ENCODE measurements at regions not wholly inside any gene's neighbourhood (a gene's known extent, or its start where the extent isn't known, plus 50 kb on each side); places are given as distances from the start of the nearest gene placed in this dataset.
"Not testable (repeated sequence)": the region's sequence is repeated elsewhere in the genome, so short reads cannot be mapped to it uniquely, and the experiment has no call there.

DNA sequence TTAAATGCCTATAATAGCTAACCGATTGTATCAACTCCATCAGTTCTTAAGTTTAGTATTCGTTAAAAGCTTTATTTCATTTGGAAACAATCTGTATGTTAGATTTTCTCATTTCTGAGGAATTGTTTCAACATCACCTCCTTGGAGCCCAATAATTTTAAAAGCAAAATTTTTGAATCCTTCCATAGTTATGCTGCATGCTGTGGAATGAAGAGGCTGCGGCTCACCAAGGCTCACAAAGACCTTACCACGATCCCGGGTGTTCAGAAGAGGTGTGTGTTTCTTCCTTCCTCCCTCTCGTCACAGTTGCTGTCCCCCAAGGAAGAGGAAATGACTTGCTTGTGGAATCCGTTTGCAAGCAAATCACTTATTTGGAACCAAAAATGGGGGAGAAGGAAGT lies 143.8 kb downstream of the FGF1 start:
- no peak for DNase-seq

DNA sequence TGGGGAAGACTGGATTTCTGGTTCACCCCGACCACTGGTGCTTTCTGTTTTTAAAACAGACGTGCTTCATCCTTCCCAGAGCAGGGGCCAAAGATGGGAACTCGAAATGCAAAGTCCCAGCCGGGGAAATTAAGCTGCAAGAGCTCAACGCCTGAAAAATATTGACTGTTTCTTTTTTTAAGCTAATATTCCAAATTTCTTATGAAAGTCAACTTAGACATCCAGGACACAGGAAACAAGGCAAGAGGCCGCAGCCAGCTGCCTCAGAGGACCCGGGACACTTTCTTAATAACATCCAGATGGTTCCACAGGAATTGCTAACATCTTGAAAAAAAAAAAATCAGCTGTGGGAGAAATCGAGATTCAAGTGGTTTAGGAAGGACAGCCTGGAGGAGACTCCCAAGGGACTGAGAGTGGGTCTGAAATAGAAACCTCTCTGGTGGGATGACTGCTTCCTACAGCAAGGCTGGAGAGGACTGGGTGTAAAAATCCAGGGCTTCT lies 144.9 kb downstream of the FGF1 start:
- DNase-seq: peak; percentile 26

GRCh38 chr5:142539154-142539740 lies 146.6 kb downstream of the FGF1 start:
- DNase-seq: no peak

- DNase-seq: no peak
Measured at GRCh38 chr5:142537938-142538337, 148.0 kb downstream of the FGF1 start.

GRCh38 chr5:142532781-142533176 lies 153.1 kb downstream of the FGF1 start:
- DNase-seq: no peak

- DNase-seq: no peak
Measured at GRCh38 chr5:142531977-142532780, 153.7 kb downstream of the FGF1 start.

GRCh38 chr5:142530904-142531303 lies 155.0 kb downstream of the FGF1 start:
- DNase-seq: no peak

DNA sequence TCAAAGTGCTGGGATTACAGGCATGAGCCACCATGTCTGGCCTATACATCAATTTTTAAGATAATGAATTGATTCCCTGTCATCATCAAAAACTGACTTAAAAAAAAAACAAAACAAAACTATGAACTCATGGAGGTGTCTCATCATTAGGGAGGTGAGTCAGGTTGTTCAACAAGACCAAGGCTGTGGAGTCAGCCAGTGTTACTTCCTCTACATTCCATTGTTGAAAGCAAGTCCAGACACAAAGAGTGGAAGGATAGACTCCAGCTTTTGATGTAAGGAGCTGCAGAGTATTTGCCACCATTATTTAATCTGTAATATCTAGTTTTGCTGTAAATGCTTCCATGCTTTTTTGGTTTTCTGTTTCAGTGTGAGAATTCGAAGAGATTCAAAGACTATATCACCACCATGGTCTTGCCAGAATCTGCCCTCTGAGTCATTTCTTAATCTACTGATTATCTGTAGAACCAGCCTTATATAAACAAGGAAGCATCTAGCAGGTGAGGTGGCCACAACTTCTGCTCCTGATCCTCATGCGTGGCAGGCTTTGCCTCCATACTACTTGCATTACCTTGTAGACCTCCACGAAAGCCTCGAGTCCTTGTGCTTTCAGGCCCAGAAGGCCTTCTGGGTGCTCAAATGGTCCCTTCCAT lies 156.1 kb downstream of the FGF1 start:
- DNase-seq: no peak

DNA sequence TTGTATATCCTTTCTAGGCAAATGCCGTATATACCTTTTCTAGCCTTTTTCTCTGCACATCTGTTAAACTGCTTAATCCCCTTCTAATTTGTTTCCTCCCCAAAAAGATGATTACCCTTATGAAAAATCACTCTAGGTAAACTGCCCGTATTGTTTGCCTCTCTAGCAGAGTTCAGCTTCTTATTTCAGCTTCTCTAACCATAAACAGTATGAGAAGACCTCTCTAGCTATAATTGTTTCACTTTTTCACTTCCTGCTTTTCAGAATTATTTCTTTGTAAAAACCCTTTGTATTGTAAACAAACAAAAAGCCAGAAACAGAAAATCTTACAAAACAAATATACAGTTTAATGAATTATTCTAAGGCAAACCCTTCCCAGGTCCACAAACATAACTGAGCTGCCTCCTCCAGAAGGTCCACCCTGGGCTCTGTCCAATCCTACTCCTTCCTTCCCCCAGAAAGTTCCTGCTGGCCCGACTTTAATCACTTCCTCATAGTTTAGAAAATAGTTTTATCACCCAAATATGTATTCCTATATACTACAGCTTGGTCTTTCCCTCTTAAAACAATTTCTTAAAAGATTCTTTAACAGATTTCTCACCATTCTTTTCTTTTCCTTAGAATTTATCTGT lies 158.1 kb downstream of the FGF1 start:
- no peak for DNase-seq

GRCh38 chr5:142527234-142527633 lies 158.7 kb downstream of the FGF1 start:
- DNase-seq: no peak

DNA sequence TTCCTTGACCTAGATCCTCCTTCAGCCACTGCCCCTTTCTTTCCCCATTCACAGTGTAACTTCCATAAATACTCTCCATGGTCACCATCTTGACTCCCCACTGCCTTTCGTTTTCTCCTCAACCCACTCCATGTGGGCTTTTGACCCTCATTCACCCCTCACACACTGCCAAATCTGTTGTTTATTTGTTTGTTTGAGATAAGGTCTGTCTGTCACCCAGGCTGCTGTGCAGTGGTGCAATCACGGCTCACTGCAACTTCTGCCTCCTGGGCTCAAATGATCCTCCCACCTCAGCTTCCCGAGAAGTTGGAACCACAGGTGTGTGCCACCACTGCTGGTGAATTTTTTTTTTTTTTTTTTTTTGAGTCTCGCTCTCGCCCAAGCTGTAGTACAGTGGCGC lies 162.9 kb downstream of the FGF1 start:
- no peak for DNase-seq

- no peak for DNase-seq
Measured at GRCh38 chr5:142521706-142522105, 164.2 kb downstream of the FGF1 start.

DNA sequence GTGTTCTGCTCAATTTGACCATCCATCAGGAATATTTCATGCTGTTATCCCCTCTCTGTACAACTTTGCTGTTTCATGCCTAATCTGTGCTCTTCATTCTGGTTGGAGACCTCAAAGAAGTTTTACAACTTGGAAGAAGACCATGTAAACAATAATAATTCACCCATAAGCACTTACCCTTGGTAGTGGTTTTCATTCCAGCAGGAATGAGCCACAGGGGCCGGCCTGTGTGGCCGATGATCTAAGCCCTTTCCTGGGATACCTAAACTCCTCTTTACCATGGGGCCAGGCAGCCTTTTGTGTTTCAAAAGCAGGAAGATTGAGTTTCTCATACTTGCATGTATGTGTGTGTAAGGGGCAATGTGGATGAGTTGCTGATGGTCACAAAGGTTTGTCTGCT lies 165.0 kb downstream of the FGF1 start:
- DNase-seq: no peak

GRCh38 chr5:142519913-142520312 lies 166.0 kb downstream of the FGF1 start:
- not testable (repeated sequence) for DNase-seq

GRCh38 chr5:142517840-142518239 lies 168.1 kb downstream of the FGF1 start:
- DNase-seq: no peak

DNA sequence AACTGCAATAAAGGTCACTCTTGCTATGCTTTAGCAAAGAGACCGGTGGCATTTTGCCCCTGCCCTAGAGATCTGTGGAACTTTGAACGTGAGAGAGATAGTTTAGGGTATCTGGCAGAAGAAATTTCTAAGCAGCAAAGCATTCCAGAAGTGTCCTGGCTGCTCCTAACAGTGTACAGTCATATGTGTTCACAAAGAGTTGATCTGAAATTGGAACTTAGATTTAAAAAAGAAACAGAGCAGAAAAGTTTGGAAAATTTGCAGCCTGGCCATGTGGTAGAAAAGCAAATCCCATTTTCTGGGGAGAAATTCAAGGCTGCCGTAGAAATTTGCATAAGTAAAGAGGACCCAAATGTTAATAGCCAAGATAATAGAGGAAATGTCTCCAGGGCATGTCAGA lies 169.2 kb downstream of the FGF1 start:
- DNase-seq: no peak

- DNase-seq: no peak
Measured at GRCh38 chr5:142515036-142515435, 170.9 kb downstream of the FGF1 start.

GRCh38 chr5:142514196-142514595 lies 171.7 kb downstream of the FGF1 start:
- DNase-seq: no peak

GRCh38 chr5:142512043-142513042 lies 173.5 kb downstream of the FGF1 start:
- no peak for DNase-seq

- DNase-seq: no peak
Measured at GRCh38 chr5:142511358-142511757, 174.5 kb downstream of the FGF1 start.

GRCh38 chr5:142509026-142509425 lies 176.9 kb downstream of the FGF1 start:
- no peak for DNase-seq

GRCh38 chr5:142508591-142508990 lies 177.3 kb downstream of the FGF1 start:
- no peak for DNase-seq
